ENCODE measurements at regions not wholly inside any gene's neighbourhood (a gene's known extent, or its start where the extent isn't known, plus 50 kb on each side); places are given as distances from the start of the nearest gene placed in this dataset.

DNA sequence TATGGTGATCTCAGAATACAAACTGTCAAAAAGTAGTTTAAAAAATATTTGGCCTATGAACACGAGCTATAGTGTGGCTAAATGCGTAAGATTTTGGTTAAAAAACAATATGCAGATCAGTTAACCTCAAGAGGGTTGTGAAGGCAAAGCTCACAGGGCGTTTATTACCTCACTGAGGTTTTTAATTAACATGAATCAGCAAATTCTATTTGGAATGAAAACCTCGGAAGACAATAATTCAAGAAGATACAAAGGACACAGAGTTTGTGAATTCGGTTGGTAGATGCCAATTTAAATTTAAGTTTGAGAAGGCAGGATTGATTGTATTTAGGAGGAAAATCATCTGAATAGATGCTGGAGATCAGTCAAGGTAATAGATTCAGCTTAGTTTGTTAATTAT is 1434.6 kb downstream of the C4orf33 start:
- WGBS, 2 donors (ENCODE audit: extremely low coverage in 2 of 2, insufficient read length in 2 of 2, insufficient replicate concordance in 1 of 2): no CpG with 5 or more reads among the region's 5 CpGs
- Histone ChIP-seq H4K91ac (ENCODE audit: low read depth, low read length, poor library complexity) (no peak overlapping the region), H3K9ac (ENCODE audit: low read depth, low read length, poor library complexity) (no peak overlapping the region), H2AFZ (ENCODE audit: low read length) (no peak overlapping the region), H3K18ac (ENCODE audit: low read length) (no peak overlapping the region), H3K27ac (replicated peaks; ENCODE audit: low read length) (no peak overlapping the region), H4K8ac (ENCODE audit: low read depth, low read length) (no peak overlapping the region), H3K79me1 (ENCODE audit: low read depth, low read length) (no peaks in the 10 kb centered on the region), H3K4me3 (ENCODE audit: low read length in 2 of 2) (no peak overlapping the region), H2AK5ac (ENCODE audit: low read depth, low read length) (no peak overlapping the region), H3K4me2 (ENCODE audit: insufficient read depth, low read length, poor library complexity, severe bottlenecking) (no peak overlapping the region), H3K9me3 (replicated peaks in 1 of 2; ENCODE audit: control insufficient read depth in 2 of 2, insufficient read depth in 1 of 2, low read depth in 1 of 2, low read length in 2 of 2) (no peaks in the 10 kb centered on the region), H3K4me1 (ENCODE audit: control insufficient read depth in 2 of 2, insufficient read depth in 1 of 2, low read depth in 1 of 2, low read length in 2 of 2) (no peaks in the 10 kb centered on the region), H3K36me3 (replicated peaks in 1 of 2; ENCODE audit: control insufficient read depth in 2 of 2, insufficient read depth in 2 of 2, low read length in 2 of 2) (no peaks in the 10 kb centered on the region), H2BK15ac (ENCODE audit: low read length) (no peak overlapping the region), H3K4ac (ENCODE audit: low read length) (no peak overlapping the region), H3K27me3 (ENCODE audit: control insufficient read depth in 3 of 3, insufficient read depth in 3 of 3, low read depth in 1 of 3, low read length in 3 of 3) (no peaks in the 10 kb centered on the region), H3K23ac (ENCODE audit: low read depth, low read length, poor library complexity) (no peak overlapping the region), H3K14ac (ENCODE audit: low read length) (no peak overlapping the region), H2BK120ac (ENCODE audit: low read depth, low read length) (no peak overlapping the region), H2BK5ac (ENCODE audit: low read length) (no peak overlapping the region), H2BK12ac (ENCODE audit: low read length) (no peak overlapping the region)
- DNase-seq (ENCODE audit: low spot score): no peak

DNA sequence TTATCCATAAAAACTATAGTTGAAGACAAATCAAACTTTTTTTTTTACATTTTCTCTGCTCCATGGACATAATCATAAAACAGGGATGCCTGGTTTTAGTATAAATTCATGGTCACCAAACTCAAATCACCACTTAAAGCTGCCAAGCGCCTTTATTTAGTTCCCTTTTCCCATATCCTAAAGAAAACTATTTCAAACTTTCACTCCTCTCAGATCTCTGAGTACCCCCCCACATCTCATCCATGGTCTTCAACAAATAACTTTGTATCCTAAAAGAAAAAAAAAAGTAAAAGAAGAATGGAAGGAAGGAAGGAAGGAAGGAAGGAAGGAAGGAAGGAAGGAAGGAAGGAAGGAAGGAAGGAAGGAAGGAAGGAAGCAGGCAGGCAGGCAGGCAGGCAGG is 1438.7 kb downstream of the C4orf33 start:
- no peak overlapping the region for H3K23ac ChIP-seq (ENCODE audit: low read depth, low read length, poor library complexity)
- no peak overlapping the region for H3K9ac ChIP-seq (ENCODE audit: low read depth, low read length, poor library complexity)
- H2BK120ac ChIP-seq (ENCODE audit: low read depth, low read length): no peak overlapping the region
- H3K4me1 ChIP-seq (ENCODE audit: control insufficient read depth in 2 of 2, insufficient read depth in 1 of 2, low read depth in 1 of 2, low read length in 2 of 2): no peaks in the 10 kb centered on the region
- no peak overlapping the region for H4K8ac ChIP-seq (ENCODE audit: low read depth, low read length)
- H3K27me3 ChIP-seq (ENCODE audit: control insufficient read depth in 3 of 3, insufficient read depth in 3 of 3, low read depth in 1 of 3, low read length in 3 of 3): no peaks in the 10 kb centered on the region
- H2BK15ac ChIP-seq (ENCODE audit: low read length): no peak overlapping the region
- WGBS, 2 donors (ENCODE audit: extremely low coverage in 2 of 2, insufficient read length in 2 of 2, insufficient replicate concordance in 1 of 2): no CpG with 5 or more reads among the region's 1 CpG
- no peak overlapping the region for H3K4me3 ChIP-seq (ENCODE audit: low read length in 2 of 2)
- no peak overlapping the region for H2BK12ac ChIP-seq (ENCODE audit: low read length)
- DNase-seq (ENCODE audit: low spot score): no peak
- no peak overlapping the region for H2AK5ac ChIP-seq (ENCODE audit: low read depth, low read length)
- H3K36me3 ChIP-seq (replicated peaks in 1 of 2; ENCODE audit: control insufficient read depth in 2 of 2, insufficient read depth in 2 of 2, low read length in 2 of 2): no peaks in the 10 kb centered on the region
- H2BK5ac ChIP-seq (ENCODE audit: low read length): no peak overlapping the region
- no peak overlapping the region for H3K27ac ChIP-seq (replicated peaks; ENCODE audit: low read length)
- no peak overlapping the region for H3K4me2 ChIP-seq (ENCODE audit: insufficient read depth, low read length, poor library complexity, severe bottlenecking)
- H3K4ac ChIP-seq (ENCODE audit: low read length): no peak overlapping the region
- H2AFZ ChIP-seq (ENCODE audit: low read length): no peak overlapping the region
- no peaks in the 10 kb centered on the region for H3K79me1 ChIP-seq (ENCODE audit: low read depth, low read length)
- no peak overlapping the region for H3K18ac ChIP-seq (ENCODE audit: low read length)
- no peaks in the 10 kb centered on the region for H3K9me3 ChIP-seq (replicated peaks in 1 of 2; ENCODE audit: control insufficient read depth in 2 of 2, insufficient read depth in 1 of 2, low read depth in 1 of 2, low read length in 2 of 2)
- H4K91ac ChIP-seq (ENCODE audit: low read depth, low read length, poor library complexity): no peak overlapping the region
- H3K14ac ChIP-seq (ENCODE audit: low read length): no peak overlapping the region

DNA sequence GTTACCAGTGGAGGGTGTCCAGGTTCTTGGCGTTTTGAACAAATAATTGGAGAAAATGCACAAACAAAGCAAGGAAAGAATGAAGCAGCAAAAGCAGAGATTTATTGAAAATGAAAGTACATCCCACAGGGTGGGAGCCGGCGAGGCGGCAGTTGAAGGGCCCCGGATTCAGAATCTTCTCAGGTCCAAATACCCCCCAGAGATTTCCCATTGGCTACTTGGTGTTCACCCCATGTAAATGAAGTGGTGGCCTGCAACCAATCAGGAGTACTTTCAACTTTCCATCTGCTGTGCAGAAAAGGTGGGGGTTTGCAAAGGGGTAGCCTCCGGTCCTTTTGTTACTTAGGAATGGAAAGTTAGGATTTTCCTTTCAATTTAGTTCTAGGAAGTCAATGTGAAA is 1447.0 kb downstream of the C4orf33 start:
- H3K4me3 ChIP-seq (ENCODE audit: low read length in 2 of 2): no peak overlapping the region
- no peak overlapping the region for H4K91ac ChIP-seq (ENCODE audit: low read depth, low read length, poor library complexity)
- H2BK120ac ChIP-seq (ENCODE audit: low read depth, low read length): no peak overlapping the region
- H3K36me3 ChIP-seq (replicated peaks in 1 of 2; ENCODE audit: control insufficient read depth in 2 of 2, insufficient read depth in 2 of 2, low read length in 2 of 2): no peaks in the 10 kb centered on the region
- no peaks in the 10 kb centered on the region for H3K9me3 ChIP-seq (replicated peaks in 1 of 2; ENCODE audit: control insufficient read depth in 2 of 2, insufficient read depth in 1 of 2, low read depth in 1 of 2, low read length in 2 of 2)
- no peaks in the 10 kb centered on the region for H3K4me1 ChIP-seq (ENCODE audit: control insufficient read depth in 2 of 2, insufficient read depth in 1 of 2, low read depth in 1 of 2, low read length in 2 of 2)
- no peak overlapping the region for H2AK5ac ChIP-seq (ENCODE audit: low read depth, low read length)
- H3K27ac ChIP-seq (replicated peaks; ENCODE audit: low read length): no peak overlapping the region
- no peak overlapping the region for H2BK12ac ChIP-seq (ENCODE audit: low read length)
- no peak for DNase-seq (ENCODE audit: low spot score)
- no peak overlapping the region for H3K9ac ChIP-seq (ENCODE audit: low read depth, low read length, poor library complexity)
- WGBS, 2 donors (ENCODE audit: extremely low coverage in 2 of 2, insufficient read length in 2 of 2, insufficient replicate concordance in 1 of 2): no CpG with 5 or more reads among the region's 6 CpGs
- H3K23ac ChIP-seq (ENCODE audit: low read depth, low read length, poor library complexity): no peak overlapping the region
- H3K27me3 ChIP-seq (ENCODE audit: control insufficient read depth in 3 of 3, insufficient read depth in 3 of 3, low read depth in 1 of 3, low read length in 3 of 3): no peaks in the 10 kb centered on the region
- H3K4ac ChIP-seq (ENCODE audit: low read length): no peak overlapping the region
- H3K14ac ChIP-seq (ENCODE audit: low read length): no peak overlapping the region
- no peak overlapping the region for H3K18ac ChIP-seq (ENCODE audit: low read length)
- no peaks in the 10 kb centered on the region for H3K79me1 ChIP-seq (ENCODE audit: low read depth, low read length)
- no peak overlapping the region for H2BK15ac ChIP-seq (ENCODE audit: low read length)
- no peak overlapping the region for H4K8ac ChIP-seq (ENCODE audit: low read depth, low read length)
- no peak overlapping the region for H3K4me2 ChIP-seq (ENCODE audit: insufficient read depth, low read length, poor library complexity, severe bottlenecking)
- H2BK5ac ChIP-seq (ENCODE audit: low read length): no peak overlapping the region
- peak overlapping the region; percentile 47 for H2AFZ ChIP-seq (ENCODE audit: low read length)

DNA sequence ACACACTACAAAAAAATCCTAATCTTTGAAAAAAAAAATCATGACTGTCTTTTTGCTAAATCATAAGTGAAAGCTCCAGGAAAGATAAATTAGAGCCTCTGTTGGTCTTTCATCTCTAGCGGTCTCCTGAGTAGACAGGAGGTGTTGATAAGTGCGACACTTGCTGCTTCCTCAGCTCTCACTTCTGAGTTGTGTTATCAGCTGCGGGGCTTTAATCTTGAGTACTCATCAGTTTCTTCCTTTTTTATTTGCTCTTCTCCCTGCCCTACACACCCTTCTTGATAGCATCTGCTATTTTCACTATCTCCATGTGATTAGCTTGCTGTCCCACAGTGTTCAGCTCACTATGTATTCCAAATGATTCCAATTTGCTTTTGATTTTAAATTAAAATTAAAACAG is 1449.2 kb downstream of the C4orf33 start:
- Histone ChIP-seq H3K4me2 (ENCODE audit: insufficient read depth, low read length, poor library complexity, severe bottlenecking) (no peak overlapping the region), H3K27ac (replicated peaks; ENCODE audit: low read length) (no peak overlapping the region), H3K4me3 (ENCODE audit: low read length in 2 of 2) (no peak overlapping the region), H3K23ac (ENCODE audit: low read depth, low read length, poor library complexity) (no peak overlapping the region), H2BK15ac (ENCODE audit: low read length) (no peak overlapping the region), H3K4me1 (ENCODE audit: control insufficient read depth in 2 of 2, insufficient read depth in 1 of 2, low read depth in 1 of 2, low read length in 2 of 2) (no peaks in the 10 kb centered on the region), H3K4ac (ENCODE audit: low read length) (no peak overlapping the region), H2AFZ (ENCODE audit: low read length) (no peak overlapping the region), H2BK12ac (ENCODE audit: low read length) (no peak overlapping the region), H2BK5ac (ENCODE audit: low read length) (no peak overlapping the region), H3K9me3 (replicated peaks in 1 of 2; ENCODE audit: control insufficient read depth in 2 of 2, insufficient read depth in 1 of 2, low read depth in 1 of 2, low read length in 2 of 2) (no peaks in the 10 kb centered on the region), H2AK5ac (ENCODE audit: low read depth, low read length) (no peak overlapping the region), H4K8ac (ENCODE audit: low read depth, low read length) (no peak overlapping the region), H2BK120ac (ENCODE audit: low read depth, low read length) (no peak overlapping the region), H3K9ac (ENCODE audit: low read depth, low read length, poor library complexity) (no peak overlapping the region), H3K79me1 (ENCODE audit: low read depth, low read length) (no peaks in the 10 kb centered on the region), H4K91ac (ENCODE audit: low read depth, low read length, poor library complexity) (no peak overlapping the region), H3K36me3 (replicated peaks in 1 of 2; ENCODE audit: control insufficient read depth in 2 of 2, insufficient read depth in 2 of 2, low read length in 2 of 2) (no peaks in the 10 kb centered on the region), H3K18ac (ENCODE audit: low read length) (no peak overlapping the region), H3K27me3 (ENCODE audit: control insufficient read depth in 3 of 3, insufficient read depth in 3 of 3, low read depth in 1 of 3, low read length in 3 of 3) (no peaks in the 10 kb centered on the region), H3K14ac (ENCODE audit: low read length) (no peak overlapping the region)
- WGBS, 2 donors (ENCODE audit: extremely low coverage in 2 of 2, insufficient read length in 2 of 2, insufficient replicate concordance in 1 of 2): no CpG with 5 or more reads among the region's 3 CpGs
- no peak for DNase-seq (ENCODE audit: low spot score)

Measured in neuronal stem cell (in vitro differentiated cells).